Right atrium auricular region (tissue), 2 donors: ENCODE measurements at regions not wholly inside any gene's neighbourhood (a gene's known extent, or its start where the extent isn't known, plus 50 kb on each side); places are given as distances from the start of the nearest gene placed in this dataset.

Experiments
- DNase-seq: peaks from one replicate; pipeline ENCODE4 v3.0.0-alpha.2; 2019; ENCODE audit warnings: low spot score
- H3K27ac ChIP-seq, 2 donors: fragments of 200-600 bp; sonication (generic); 1 replicate in 1 of 2; 2 replicates in 1 of 2; pipeline ENCODE4 v1.5.1; 2016 to 2019
- H3K27me3 ChIP-seq, 2 donors: fragments of 200-600 bp; sonication (generic); one replicate each; pipeline versions ENCODE4 v1.5.1 to v1.6.0; 2017 to 2019
- H3K36me3 ChIP-seq: fragments of 200-600 bp; sonication (generic); one replicate; pipeline ENCODE4 v1.5.1; 2016
- H3K4me1 ChIP-seq, 2 donors: fragments of 200-600 bp; sonication (generic); one replicate each; pipeline versions ENCODE4 v1.5.1 to v1.6.0; 2017 to 2019
- H3K4me3 ChIP-seq, 2 donors: fragments of 200-600 bp; sonication (generic); 1 replicate in 1 of 2; 2 replicates in 1 of 2; pipeline ENCODE4 v1.5.1; 2017 to 2019; ENCODE audit warnings: mild to moderate bottlenecking in 1 of 2, moderate library complexity in 1 of 2
- H3K9me3 ChIP-seq, 2 donors: fragments of 200-600 bp; sonication (generic); one replicate each; pipeline ENCODE4 v1.5.1; 2019
- TF ChIP-seq, protein P1 (sequence below), 2 donors: fragments of 200-600 bp; sonication (generic); IDR thresholded peaks; one replicate each; pipeline ENCODE4 v1.5.1; 2019; ENCODE audit warnings: antibody characterized with exemption in 2 of 2

DNA sequence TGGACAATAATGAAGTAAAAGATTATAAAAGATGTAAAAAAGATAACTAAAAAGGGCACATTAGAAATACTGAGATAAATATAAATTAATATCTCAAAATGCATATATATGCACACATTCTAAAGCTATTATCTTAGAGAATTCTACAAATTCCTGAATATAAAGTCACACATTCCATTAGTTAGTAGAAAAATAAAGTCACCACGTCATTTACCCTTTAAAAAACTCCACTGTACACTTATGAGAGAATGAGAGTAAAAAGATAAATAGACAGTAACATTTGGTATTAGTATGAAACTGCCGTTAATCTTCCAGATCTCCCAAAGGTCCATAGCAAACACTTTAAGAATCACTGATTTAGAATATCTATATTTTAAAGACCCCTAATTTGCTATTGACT is 67.2 kb upstream of the IL15 start:
- H3K27me3 ChIP-seq, result no peaks in the 10 kb centered on the region
- no peak for DNase-seq
- H3K36me3 ChIP-seq, result no peaks in the 10 kb centered on the region
- H3K27ac ChIP-seq, result no peak overlapping the region
- H3K4me1 ChIP-seq, result no peaks in the 10 kb centered on the region
- H3K4me3 ChIP-seq, result no peak overlapping the region
- H3K9me3 ChIP-seq, result no peaks in the 10 kb centered on the region
- TF ChIP-seq, protein P1, sequence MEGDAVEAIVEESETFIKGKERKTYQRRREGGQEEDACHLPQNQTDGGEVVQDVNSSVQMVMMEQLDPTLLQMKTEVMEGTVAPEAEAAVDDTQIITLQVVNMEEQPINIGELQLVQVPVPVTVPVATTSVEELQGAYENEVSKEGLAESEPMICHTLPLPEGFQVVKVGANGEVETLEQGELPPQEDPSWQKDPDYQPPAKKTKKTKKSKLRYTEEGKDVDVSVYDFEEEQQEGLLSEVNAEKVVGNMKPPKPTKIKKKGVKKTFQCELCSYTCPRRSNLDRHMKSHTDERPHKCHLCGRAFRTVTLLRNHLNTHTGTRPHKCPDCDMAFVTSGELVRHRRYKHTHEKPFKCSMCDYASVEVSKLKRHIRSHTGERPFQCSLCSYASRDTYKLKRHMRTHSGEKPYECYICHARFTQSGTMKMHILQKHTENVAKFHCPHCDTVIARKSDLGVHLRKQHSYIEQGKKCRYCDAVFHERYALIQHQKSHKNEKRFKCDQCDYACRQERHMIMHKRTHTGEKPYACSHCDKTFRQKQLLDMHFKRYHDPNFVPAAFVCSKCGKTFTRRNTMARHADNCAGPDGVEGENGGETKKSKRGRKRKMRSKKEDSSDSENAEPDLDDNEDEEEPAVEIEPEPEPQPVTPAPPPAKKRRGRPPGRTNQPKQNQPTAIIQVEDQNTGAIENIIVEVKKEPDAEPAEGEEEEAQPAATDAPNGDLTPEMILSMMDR (IDR thresholded peaks at IDR 0.05), result no peak

DNA sequence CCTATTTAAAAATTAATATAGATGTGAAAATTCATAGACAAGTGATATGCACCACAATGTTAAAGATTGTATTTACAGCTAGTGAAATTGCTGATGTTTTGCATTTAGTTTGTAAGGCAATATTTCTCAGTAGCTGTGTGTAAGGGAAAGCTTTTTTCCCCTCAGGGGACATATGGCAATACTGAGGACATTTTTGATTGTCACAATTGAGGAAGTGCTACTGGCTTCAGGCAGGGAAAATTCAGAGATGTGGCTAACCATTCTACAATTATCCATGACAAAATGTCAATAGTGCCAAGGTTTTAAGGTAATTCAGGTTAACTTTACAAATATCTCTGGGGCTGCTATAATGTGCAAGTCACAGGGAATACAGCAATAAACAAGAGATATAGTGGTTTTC is 66.1 kb upstream of the IL15 start:
- Histone ChIP-seq H3K36me3 (no peaks in the 10 kb centered on the region), H3K27me3 (no peaks in the 10 kb centered on the region), H3K9me3 (no peaks in the 10 kb centered on the region), H3K4me3 (no peak overlapping the region), H3K4me1 (no peaks in the 10 kb centered on the region), H3K27ac (no peak overlapping the region)
- TF ChIP-seq, protein P1 (IDR thresholded peaks at IDR 0.05), result no peak
- DNase-seq, result no peak

DNA sequence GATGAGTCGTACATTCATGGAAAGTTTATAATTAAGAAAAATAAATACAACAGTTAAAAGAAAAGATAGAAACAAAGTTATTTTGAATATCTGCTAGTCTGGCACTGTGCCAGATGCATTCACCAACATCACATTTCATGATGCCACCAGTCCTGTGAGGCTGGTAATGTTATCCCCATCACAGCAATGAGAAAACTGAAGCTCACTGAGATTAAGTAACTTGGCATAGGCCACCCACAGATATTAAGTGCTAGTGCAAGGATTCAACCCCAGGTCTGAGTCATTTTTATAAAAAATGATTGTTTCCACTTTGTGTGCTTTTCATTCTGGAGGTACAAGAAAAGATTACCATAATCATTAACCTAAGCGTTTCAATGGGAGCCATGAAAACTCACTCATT is 65.0 kb upstream of the IL15 start:
- TF ChIP-seq, protein P1 (IDR thresholded peaks at IDR 0.05), result no peak
- no peak for DNase-seq
- H3K27me3 ChIP-seq, result no peaks in the 10 kb centered on the region
- H3K36me3 ChIP-seq, result no peaks in the 10 kb centered on the region
- H3K4me3 ChIP-seq, result no peak overlapping the region
- no peak overlapping the region for H3K27ac ChIP-seq
- H3K4me1 ChIP-seq, result no peaks in the 10 kb centered on the region
- H3K9me3 ChIP-seq, result no peaks in the 10 kb centered on the region

DNA sequence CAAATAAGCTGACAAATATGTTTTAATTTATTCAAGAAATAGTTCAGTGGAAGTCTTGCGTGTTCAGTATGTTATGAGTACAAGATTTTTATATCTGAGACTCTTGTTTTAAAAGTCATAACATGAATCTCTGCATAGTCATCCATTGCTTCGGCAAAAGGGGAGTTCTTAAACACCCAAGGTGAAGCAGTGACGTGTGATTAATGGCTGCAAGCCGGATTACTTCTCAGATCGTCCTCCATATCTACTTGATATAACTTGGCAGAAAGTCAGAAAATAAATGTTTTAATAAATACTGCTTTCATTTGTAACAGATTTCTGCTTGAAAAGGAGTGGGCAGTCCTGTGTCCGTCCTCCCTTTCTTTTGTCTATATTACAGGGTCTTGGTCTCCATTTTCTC is 64.6 kb upstream of the IL15 start:
- DNase-seq, result no peak
- H3K4me1 ChIP-seq, result no peaks in the 10 kb centered on the region
- no peaks in the 10 kb centered on the region for H3K36me3 ChIP-seq
- TF ChIP-seq, protein P1 (IDR thresholded peaks at IDR 0.05), result no peak
- no peaks in the 10 kb centered on the region for H3K27me3 ChIP-seq
- no peak overlapping the region for H3K27ac ChIP-seq
- H3K9me3 ChIP-seq, result no peaks in the 10 kb centered on the region
- no peak overlapping the region for H3K4me3 ChIP-seq

DNA sequence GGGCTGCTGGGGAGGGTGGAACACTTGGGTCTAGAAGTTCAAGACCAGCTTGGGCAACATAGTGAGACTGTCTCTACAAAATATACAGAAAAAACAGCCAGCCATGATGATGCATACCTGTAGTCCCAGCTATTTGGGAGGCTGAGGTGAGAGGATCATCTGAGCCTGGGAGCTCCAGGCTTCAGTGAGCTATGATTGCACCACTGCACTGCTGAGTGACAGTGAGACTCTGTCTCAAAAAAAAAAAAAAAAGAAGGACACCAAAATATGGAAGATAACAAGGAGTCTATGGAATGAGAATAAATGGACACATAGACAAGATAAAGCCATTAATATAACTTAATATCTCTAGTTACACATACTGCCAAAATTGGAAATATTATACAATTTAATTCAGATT is 62.7 kb upstream of the IL15 start:
- DNase-seq, result no peak
- Histone ChIP-seq H3K36me3 (no peaks in the 10 kb centered on the region), H3K27ac (no peak overlapping the region), H3K4me3 (no peak overlapping the region), H3K9me3 (no peaks in the 10 kb centered on the region), H3K4me1 (no peaks in the 10 kb centered on the region), H3K27me3 (no peaks in the 10 kb centered on the region)
- TF ChIP-seq, protein P1 (IDR thresholded peaks at IDR 0.05), result no peak

DNA sequence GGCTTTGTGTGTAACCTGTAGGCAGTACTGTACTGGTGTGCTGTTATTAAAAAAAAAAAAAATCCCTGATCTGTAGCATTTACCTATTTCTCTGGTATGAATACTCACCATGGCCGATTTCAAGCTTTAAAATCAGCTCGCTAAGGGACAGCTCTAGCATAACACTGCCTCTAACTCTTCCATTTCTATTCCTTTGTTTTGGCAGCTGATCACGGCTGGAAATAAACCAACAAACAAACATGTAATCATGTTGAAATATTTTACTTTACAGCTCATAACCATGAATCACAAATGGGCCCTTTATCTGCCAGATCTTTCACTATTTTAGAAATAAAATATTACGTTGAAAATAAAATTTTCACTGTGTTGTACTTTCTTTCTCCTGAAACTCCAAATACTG is 60.5 kb upstream of the IL15 start:
- no peaks in the 10 kb centered on the region for H3K4me1 ChIP-seq
- DNase-seq, result no peak
- H3K27me3 ChIP-seq, result no peaks in the 10 kb centered on the region
- no peak overlapping the region for H3K27ac ChIP-seq
- H3K4me3 ChIP-seq, result no peak overlapping the region
- no peaks in the 10 kb centered on the region for H3K9me3 ChIP-seq
- no peaks in the 10 kb centered on the region for H3K36me3 ChIP-seq
- TF ChIP-seq, protein P1 (IDR thresholded peaks at IDR 0.05), result no peak
